Adrenal gland (tissue), 9 donors: ENCODE measurements at regions not wholly inside any gene's neighbourhood (a gene's known extent, or its start where the extent isn't known, plus 50 kb on each side); places are given as distances from the start of the nearest gene placed in this dataset.

Experiments
- DNase-seq, 7 donors: peaks; one replicate each; pipeline ENCODE4 v3.0.0-alpha.2; 2019 to 2020
- H3K27ac ChIP-seq, 5 donors: fragments of 200-600 bp; sonication (generic) in 4 of 5; 1 replicate in 3 of 5; 2 replicates in 2 of 5; pipeline versions ENCODE4 v1.5.1 to v1.8.0; 2016 to 2020; ENCODE audit warnings: mild to moderate bottlenecking in 1 of 5
- H3K27me3 ChIP-seq: fragments of 200-600 bp; 2 replicates; pipeline ENCODE4 v1.8.0; 2021
- H3K36me3 ChIP-seq, 2 donors: fragments of 200-600 bp; replicated peaks in 1 of 2; 1 replicate in 1 of 2; 2 replicates in 1 of 2; pipeline versions ENCODE4 v1.5.1 to v1.8.0; 2018 to 2022
- H3K4me1 ChIP-seq, 2 donors: fragments of 200-600 bp; replicated peaks in 1 of 2; 1 replicate in 1 of 2; 2 replicates in 1 of 2; pipeline versions ENCODE4 v1.5.1 to v1.8.0; 2018 to 2021
- H3K4me3 ChIP-seq, 4 donors: fragments of 200-600 bp; sonication (generic) in 3 of 4; one replicate each; pipeline ENCODE4 v1.5.1; 2016 to 2018
- H3K9me3 ChIP-seq, 3 donors: fragments of 200-600 bp; sonication (generic) in 1 of 3; replicated peaks in 1 of 3; 1 replicate in 2 of 3; 2 replicates in 1 of 3; pipeline versions ENCODE4 v1.5.1 to v1.8.0; 2016 to 2021
- POLR2A ChIP-seq, 2 donors: fragments of 450-650 bp; IDR thresholded peaks; one replicate each; pipeline ENCODE4 v1.6.1; 2017; ENCODE audit warnings: antibody characterized with exemption in 2 of 2, mild to moderate bottlenecking in 2 of 2, moderate library complexity in 1 of 2
- WGBS, 4 donors: extraction: QIAGEN DNeasy Blood & Tissue Kit in 2 of 4; methylation state at CpG; one replicate each; pipeline versions ENCODE4 v1.1.5 to v1.1.7; 2013 to 2017; 5-methylcytosine and 5-hydroxymethylcytosine counted together
- intact Hi-C, 2 donors: fragments of 100-400 bp; cut with DNase I; formaldehyde crosslinking; loops; one replicate each; pipeline versions ENCODE4 v1.14.1 to v1.15.0; 2022 to 2023
- TF ChIP-seq, protein P1 (sequence below), 6 experiments: fragments of 450-650 bp in 4 of 6; fragments of 200-600 bp in 2 of 6; sonication (generic) in 1 of 6; IDR thresholded peaks; 1 replicate in 5 of 6; 2 replicates in 1 of 6; pipeline versions ENCODE4 v1.5.1 to v1.8.0; 2016 to 2021; ENCODE audit warnings: antibody characterized with exemption in 6 of 6, mild to moderate bottlenecking in 2 of 6, moderate library complexity in 1 of 6
- donor health status: healthy with polysubstance abuse.
- donor health status: Bipolar disorder and iron deficiency.
- donor health status: DM: yes; HTN: yes; CAD: no.
- donor health status: DM: no; HTN: no; CAD: no.
- donor health status: DM: no; HTN: no; CAD: no.

GRCh38 chr2:36172824-36173223, 182.8 kb upstream of the CRIM1 start:
- Histone ChIP-seq H3K27me3 (no peaks in the 10 kb centered on the region), H3K27ac (no peak overlapping the region), H3K36me3 (no peaks in the 10 kb centered on the region), H3K4me1 (no peaks in the 10 kb centered on the region), H3K4me3 (no peak overlapping the region), H3K9me3 (no peaks in the 10 kb centered on the region)
- TF ChIP-seq, protein P1, sequence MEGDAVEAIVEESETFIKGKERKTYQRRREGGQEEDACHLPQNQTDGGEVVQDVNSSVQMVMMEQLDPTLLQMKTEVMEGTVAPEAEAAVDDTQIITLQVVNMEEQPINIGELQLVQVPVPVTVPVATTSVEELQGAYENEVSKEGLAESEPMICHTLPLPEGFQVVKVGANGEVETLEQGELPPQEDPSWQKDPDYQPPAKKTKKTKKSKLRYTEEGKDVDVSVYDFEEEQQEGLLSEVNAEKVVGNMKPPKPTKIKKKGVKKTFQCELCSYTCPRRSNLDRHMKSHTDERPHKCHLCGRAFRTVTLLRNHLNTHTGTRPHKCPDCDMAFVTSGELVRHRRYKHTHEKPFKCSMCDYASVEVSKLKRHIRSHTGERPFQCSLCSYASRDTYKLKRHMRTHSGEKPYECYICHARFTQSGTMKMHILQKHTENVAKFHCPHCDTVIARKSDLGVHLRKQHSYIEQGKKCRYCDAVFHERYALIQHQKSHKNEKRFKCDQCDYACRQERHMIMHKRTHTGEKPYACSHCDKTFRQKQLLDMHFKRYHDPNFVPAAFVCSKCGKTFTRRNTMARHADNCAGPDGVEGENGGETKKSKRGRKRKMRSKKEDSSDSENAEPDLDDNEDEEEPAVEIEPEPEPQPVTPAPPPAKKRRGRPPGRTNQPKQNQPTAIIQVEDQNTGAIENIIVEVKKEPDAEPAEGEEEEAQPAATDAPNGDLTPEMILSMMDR (IDR thresholded peaks at IDR 0.05): no peak
- no peak for TF ChIP-seq POLR2A (IDR thresholded peaks at IDR 0.05)
- intact Hi-C loops: no loop called here
- DNase-seq: no peak
- 34 to 37% (median 37%) methylated on average over 5 of the region's 5 CpGs for whole genome bisulfite sequencing, 4 donors

DNA sequence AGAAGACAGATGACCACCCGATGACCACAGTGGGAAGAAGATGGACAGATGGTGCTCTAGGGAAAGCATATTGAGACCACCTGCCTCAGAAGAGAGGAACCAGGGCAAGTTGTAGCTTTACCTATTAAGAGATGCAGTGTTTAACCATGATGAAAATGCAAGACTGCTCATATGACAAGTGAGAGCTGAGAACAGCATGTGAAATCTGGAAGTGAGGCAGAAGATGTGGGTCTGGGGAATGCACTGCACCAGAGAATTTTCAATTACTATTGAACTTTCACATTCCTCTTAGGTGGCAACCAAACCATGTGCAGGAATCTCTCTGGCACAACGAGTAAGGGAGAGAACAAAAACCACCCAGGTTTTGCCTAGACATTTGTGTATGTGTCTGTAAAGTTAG, 184.8 kb upstream of the CRIM1 start:
- no peak for TF ChIP-seq POLR2A (IDR thresholded peaks at IDR 0.05)
- TF ChIP-seq, protein P1 (IDR thresholded peaks at IDR 0.05): no peak
- DNase-seq: no peak
- no peak overlapping the region for H3K27ac ChIP-seq
- intact Hi-C loops: no loop called here
- no peaks in the 10 kb centered on the region for H3K27me3 ChIP-seq
- 19 to 28% (median 25%) methylated on average over 2 of the region's 2 CpGs for WGBS, 4 donors
- H3K4me1 ChIP-seq: no peaks in the 10 kb centered on the region
- H3K4me3 ChIP-seq: no peak overlapping the region
- H3K36me3 ChIP-seq: no peaks in the 10 kb centered on the region
- no peaks in the 10 kb centered on the region for H3K9me3 ChIP-seq

GRCh38 chr2:36169843-36170242, 185.7 kb upstream of the CRIM1 start:
- no peak for TF ChIP-seq POLR2A (IDR thresholded peaks at IDR 0.05)
- TF ChIP-seq, protein P1 (IDR thresholded peaks at IDR 0.05): no peak
- Histone ChIP-seq H3K4me1 (no peaks in the 10 kb centered on the region), H3K4me3 (no peak overlapping the region), H3K36me3 (no peaks in the 10 kb centered on the region), H3K27ac (no peak overlapping the region), H3K27me3 (no peaks in the 10 kb centered on the region), H3K9me3 (no peaks in the 10 kb centered on the region)
- WGBS, 4 donors: 17 to 33% (median 20%) methylated on average over 1 of the region's 1 CpG
- DNase-seq: no peak
- intact Hi-C loops: no loop called here

DNA sequence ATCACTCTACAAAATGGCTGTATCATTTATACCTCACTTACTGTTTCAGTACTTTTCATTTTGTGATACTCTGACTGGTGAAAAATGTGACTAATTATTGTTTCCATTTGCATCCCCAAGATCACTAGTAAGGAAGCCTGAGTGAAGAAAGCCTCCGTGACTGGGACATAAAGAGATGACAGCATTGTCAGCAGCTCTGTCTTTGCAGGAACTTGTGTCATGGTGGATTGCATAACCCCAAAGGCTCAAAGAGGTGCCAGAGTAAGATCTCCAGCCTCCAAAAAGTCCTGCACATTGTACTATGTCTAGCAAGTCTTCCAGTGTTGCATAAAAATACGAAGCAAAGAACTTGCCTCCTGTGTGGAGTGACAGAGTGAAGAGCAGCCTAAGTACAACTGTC, 187.5 kb upstream of the CRIM1 start:
- Histone ChIP-seq H3K9me3 (no peaks in the 10 kb centered on the region), H3K36me3 (no peaks in the 10 kb centered on the region), H3K4me1 (no peaks in the 10 kb centered on the region), H3K27me3 (no peaks in the 10 kb centered on the region), H3K27ac (no peak overlapping the region), H3K4me3 (no peak overlapping the region)
- TF ChIP-seq POLR2A (IDR thresholded peaks at IDR 0.05): no peak
- TF ChIP-seq, protein P1 (IDR thresholded peaks at IDR 0.05): no peak
- intact Hi-C loops: no loop called here
- no peak for DNase-seq
- 42 to 79% (median 52%) methylated on average over 2 of the region's 2 CpGs for WGBS, 4 donors
